OCI-LY1 (cell line): ENCODE measurements at regions not wholly inside any gene's neighbourhood (a gene's known extent, or its start where the extent isn't known, plus 50 kb on each side); places are given as distances from the start of the nearest gene placed in this dataset.

Source experiments
- EZH2 ChIP-seq: fragments of 200-600 bp; sonication (generic), shearing (Covaris generic); IDR thresholded peaks from 2 replicates; pipeline ENCODE4 v1.8.0; 2017; ENCODE audit warnings: borderline replicate concordance, mixed run types, mild to moderate bottlenecking, antibody characterized with exemption, low read length, moderate library complexity, mixed read lengths
- TF ChIP-seq, protein P1 (sequence below): fragments of 200-600 bp; sonication (generic), shearing (Covaris generic); IDR thresholded peaks from 2 replicates; pipeline ENCODE4 v1.5.1; 2017; ENCODE audit warnings: mild to moderate bottlenecking, antibody characterized with exemption, low read length, moderate library complexity, mixed read lengths

DNA sequence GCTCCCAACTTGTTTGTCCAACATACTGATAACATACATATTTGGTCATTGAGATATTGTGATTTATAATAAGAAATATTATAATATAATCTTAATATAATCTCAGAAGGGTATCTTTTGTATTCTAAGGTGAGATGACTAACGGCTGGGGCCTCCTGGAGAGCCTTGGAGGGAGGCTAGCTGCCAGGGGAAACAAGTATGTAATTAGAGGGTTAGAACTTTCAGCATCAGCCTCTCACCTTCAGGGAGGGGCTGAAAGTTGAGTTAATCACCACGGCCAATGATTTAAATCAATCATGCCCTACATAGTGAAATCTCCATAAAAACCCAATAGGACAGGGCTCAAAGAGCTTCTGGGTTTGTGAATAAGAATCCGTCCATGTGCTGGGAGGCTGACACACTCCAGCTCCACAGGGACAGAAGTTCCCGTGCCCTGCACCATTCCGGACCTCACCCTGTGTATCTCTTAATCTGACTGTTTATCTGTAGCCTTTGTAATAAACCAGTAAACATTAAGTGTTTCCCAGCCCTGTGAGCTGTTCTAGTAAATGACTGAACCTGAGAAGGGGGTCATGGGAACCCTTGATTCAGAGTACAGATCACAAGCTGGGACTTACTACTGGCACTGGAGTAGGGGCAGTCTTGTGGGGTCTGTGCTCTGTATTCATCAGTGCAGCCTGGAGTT is 86.3 kb upstream of the STEAP1B start:
- TF ChIP-seq, protein P1, sequence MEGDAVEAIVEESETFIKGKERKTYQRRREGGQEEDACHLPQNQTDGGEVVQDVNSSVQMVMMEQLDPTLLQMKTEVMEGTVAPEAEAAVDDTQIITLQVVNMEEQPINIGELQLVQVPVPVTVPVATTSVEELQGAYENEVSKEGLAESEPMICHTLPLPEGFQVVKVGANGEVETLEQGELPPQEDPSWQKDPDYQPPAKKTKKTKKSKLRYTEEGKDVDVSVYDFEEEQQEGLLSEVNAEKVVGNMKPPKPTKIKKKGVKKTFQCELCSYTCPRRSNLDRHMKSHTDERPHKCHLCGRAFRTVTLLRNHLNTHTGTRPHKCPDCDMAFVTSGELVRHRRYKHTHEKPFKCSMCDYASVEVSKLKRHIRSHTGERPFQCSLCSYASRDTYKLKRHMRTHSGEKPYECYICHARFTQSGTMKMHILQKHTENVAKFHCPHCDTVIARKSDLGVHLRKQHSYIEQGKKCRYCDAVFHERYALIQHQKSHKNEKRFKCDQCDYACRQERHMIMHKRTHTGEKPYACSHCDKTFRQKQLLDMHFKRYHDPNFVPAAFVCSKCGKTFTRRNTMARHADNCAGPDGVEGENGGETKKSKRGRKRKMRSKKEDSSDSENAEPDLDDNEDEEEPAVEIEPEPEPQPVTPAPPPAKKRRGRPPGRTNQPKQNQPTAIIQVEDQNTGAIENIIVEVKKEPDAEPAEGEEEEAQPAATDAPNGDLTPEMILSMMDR = no peak
- no peak for TF ChIP-seq EZH2
